ENCODE measurements at regions not wholly inside any gene's neighbourhood (a gene's known extent, or its start where the extent isn't known, plus 50 kb on each side); places are given as distances from the start of the nearest gene placed in this dataset.

DNA sequence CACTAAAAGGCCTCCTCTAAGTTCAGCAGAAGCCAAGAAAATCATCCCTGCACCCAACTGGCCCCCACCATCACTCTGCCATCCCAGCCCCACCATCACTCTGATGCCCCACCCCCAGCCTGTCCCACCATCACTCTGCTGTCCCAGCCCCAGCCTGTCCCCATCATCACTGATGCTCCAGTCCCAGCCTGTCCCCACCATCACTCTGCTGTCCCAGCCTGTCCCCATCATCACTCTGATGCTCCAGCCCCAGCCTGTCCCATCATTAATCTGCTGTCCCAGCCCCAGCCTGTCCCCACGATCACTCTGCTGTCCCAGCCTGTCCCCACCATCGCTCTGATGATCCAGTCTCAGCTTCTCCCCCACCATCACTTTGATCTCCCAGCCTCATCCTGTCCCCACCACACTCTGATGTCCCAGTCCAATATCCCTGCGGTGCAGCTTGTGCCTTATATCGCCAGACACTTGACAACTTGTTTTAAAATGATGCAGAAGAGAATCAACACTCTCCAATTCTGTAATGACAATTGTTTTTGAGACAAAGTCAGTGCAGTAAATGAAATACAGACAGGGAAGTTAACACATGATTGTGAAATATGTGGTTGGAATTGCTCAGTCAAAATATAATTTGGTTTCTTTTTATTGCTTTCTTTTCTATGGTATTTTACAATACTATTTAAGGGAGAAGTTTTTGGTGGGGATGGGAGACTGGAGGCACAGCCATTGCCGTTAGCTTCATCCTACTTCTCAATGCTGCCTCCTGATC lies 100.8 kb downstream of the TNFAIP3 start:
- TF ChIP-seq, protein P1, sequence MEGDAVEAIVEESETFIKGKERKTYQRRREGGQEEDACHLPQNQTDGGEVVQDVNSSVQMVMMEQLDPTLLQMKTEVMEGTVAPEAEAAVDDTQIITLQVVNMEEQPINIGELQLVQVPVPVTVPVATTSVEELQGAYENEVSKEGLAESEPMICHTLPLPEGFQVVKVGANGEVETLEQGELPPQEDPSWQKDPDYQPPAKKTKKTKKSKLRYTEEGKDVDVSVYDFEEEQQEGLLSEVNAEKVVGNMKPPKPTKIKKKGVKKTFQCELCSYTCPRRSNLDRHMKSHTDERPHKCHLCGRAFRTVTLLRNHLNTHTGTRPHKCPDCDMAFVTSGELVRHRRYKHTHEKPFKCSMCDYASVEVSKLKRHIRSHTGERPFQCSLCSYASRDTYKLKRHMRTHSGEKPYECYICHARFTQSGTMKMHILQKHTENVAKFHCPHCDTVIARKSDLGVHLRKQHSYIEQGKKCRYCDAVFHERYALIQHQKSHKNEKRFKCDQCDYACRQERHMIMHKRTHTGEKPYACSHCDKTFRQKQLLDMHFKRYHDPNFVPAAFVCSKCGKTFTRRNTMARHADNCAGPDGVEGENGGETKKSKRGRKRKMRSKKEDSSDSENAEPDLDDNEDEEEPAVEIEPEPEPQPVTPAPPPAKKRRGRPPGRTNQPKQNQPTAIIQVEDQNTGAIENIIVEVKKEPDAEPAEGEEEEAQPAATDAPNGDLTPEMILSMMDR (IDR thresholded peaks at IDR 0.05 in 4 of 5, conservative IDR thresholded peaks at IDR 0.05 in 1 of 5) = no peak
- TF ChIP-seq POLR2A (IDR thresholded peaks at IDR 0.05) = no peak
